ENCODE measurements at regions not wholly inside any gene's neighbourhood (a gene's known extent, or its start where the extent isn't known, plus 50 kb on each side); places are given as distances from the start of the nearest gene placed in this dataset.

DNA sequence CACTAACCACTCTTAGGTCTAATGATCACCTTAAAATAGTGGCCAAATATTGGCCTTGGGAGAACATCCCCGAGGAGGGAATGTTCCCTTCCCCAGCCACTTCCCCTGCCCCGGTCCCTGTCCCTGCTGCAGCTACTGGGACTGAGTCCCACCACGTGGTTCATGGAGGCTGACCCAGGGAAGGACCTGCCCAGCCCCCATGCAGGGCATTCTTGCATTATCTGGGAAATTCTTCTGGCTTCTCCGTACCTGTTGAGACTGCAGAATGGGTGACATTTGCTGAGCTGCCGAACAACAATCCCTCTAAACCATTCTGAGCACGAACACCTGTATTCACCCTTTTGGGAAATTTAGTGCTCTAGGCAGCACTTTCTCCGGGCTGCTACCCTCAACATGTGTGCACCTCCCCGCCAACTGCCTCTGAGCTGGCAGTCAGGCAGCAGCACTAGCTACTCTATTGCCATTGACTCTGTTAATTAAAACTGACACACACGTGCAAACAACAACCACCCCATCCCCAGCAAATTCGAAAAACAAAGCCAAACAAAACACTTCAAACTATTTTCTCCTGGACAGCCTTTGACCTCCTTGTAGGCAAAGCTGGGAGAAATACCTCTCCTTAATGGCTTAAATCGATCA is 567.4 kb upstream of the MKI67 start:
- no peak for DNase-seq

GRCh38 chr10:128694168-128694850 is 568.1 kb upstream of the MKI67 start:
- no peak for DNase-seq

DNA sequence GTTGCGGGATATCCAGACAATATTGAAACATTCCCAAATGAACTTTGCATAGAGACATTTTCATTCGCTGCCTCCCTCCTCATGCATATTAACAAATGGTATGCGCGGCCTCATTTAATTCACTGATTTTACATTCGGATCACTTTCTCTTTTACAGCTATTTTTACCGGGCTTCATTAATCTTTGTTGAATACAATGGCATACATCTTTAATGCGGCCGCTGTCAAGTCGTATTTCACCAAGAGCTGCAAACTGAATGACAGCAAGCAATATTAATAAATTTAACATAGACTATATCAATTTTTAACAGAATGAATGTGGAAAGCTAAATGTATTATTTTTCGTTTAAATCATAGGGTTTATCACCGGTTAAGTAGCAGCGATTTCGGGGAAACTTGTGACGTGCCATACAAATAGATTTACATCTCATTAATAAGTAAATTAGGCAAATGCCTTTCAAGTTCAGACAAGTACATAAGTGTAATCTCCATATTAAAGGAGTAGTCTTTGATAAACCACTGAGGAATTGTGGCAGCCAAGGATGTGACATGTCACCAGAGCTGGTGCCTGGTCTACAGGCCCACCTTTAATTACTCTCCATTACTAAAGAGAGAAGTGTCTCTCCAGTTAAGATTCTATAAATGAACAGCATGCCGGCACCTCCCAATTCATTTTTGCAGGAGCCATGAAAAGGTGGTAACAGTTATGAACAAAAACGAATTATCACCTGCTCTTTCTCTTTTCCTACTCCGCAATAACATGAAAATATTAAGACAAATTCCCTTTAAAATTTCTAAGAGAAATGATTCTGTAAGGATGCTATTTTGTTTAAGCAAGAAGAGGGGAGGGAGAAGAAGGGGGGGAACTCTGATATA is 568.9 kb upstream of the MKI67 start:
- DNase-seq = no peak

- no peak for DNase-seq
These were observed 569.7 kb upstream of the MKI67 start for GRCh38 chr10:128695931-128696330.

GRCh38 chr10:128697437-128697836 is 571.2 kb upstream of the MKI67 start:
- no peak for DNase-seq

- no peak for DNase-seq
These were observed 575.2 kb upstream of the MKI67 start for GRCh38 chr10:128701381-128701780.

- DNase-seq = no peak
These were observed 575.6 kb upstream of the MKI67 start for GRCh38 chr10:128701837-128702236.

DNA sequence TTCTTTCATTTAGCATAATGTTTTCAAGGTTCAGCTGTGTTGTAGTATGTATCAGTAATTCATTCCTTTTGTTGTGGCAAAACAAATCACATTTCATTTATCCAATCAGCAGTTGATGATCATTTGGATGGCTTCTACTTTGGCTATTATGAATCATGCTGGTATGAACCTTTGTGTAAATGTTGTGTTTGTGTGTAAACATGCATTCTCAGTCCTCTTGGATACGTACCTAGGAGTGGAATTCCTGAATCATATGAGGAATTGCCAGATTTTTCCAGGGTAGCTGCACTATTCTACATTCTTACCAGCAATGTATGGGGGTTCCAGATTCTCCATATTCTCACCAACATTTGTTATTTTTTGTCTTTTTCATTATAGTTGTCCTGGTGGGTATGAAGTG is 578.5 kb upstream of the MKI67 start:
- no peak for DNase-seq

DNA sequence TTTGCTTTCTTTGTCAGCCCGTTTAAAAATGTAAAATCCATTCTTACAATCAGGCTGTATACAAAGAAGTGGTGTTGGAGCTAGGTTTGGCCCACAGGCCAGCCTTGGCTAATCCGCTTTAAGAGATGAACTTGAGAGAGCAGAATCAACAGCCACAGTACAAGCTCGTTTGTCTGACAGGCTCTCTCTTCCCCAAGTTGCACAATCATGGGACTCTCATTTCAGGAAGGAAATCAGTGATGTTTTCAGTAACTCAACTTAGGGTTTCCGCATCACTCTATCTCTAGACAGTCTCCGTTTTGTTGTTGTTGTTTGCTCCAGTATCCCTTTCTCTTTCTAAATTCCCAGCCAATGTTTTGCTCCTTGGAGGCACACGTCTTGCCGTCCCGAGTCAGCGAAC is 582.0 kb upstream of the MKI67 start:
- no peak for DNase-seq

- no peak for DNase-seq
These were observed 583.5 kb upstream of the MKI67 start for GRCh38 chr10:128709686-128710085.

GRCh38 chr10:128710098-128710797 is 584.0 kb upstream of the MKI67 start:
- DNase-seq = no peak

- no peak for DNase-seq
These were observed 584.6 kb upstream of the MKI67 start for GRCh38 chr10:128710798-128711183.

DNA sequence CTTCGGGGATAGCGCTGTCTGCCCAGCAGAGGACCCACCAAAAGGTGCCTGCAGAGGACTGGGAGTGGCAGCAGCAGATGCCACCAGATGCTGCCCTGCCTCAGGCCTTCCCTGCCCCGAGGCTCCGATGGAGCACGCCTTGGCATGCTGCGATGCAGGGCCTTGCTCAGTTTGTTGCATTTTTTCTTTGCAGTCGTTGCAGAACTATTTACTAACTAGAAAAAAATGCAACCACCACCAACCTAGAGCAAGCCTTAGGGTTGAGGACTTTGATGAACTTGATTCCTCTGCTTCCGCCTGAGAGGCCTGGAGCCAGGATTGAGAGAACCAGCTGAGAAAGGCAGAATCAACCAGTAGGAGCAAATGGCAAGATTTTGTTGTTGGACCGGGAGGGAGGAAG is 585.6 kb upstream of the MKI67 start:
- no peak for DNase-seq

DNA sequence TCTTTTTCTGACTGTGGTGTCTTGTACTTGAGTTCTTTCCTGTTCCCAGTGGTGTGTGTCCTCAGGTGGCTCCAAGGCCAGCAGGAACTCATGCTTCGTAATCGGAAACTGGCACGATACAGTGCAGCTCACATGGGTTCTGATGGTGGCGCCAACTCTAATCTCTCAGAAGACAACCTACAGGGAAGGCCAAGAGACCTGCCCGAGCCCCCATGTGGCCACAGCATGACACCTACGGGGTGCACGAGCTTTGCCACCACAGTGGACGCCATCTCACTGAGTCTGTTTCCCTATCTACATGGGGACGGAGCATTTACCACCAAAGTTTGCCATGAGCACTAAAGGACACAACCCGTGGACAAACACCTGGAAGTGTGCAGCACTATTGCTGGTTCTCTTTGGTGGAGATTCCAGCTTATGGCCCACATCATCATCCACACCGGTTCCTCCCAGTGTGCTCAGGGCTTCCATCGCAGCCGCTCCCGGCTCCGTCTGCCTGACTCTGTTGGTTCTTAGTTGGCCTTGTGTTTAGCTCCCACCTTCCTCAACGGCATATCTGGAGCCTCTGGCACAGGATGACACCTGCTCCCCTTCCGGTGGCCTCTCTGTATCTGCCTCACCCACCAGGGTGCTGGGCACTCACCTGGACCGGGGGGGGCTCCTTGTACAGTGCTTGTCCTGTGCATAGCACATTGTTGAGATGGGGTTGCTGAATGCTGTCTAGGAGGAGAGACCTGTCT is 586.6 kb upstream of the MKI67 start:
- DNase-seq = no peak

DNA sequence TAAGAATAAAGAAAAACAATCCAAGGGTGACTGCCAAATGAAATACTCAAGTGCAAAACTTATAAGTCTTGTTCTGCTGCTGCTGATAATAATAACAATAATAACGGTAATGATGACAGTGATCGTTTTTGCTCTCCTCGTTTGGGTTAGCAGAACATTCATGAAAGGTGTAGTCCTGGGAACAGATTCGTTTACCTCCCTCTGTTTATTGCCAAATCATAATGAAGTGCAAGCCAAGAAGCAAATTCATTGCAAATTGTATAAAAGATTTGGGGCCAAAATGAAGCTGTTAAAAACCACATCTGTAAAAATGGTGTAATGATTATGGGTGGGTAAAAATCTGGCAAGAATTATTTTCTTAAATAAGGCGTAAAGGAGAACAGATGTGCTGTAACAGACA is 587.2 kb upstream of the MKI67 start:
- no peak for DNase-seq

- no peak for DNase-seq
These were observed 587.8 kb upstream of the MKI67 start for GRCh38 chr10:128713874-128714570.

DNA sequence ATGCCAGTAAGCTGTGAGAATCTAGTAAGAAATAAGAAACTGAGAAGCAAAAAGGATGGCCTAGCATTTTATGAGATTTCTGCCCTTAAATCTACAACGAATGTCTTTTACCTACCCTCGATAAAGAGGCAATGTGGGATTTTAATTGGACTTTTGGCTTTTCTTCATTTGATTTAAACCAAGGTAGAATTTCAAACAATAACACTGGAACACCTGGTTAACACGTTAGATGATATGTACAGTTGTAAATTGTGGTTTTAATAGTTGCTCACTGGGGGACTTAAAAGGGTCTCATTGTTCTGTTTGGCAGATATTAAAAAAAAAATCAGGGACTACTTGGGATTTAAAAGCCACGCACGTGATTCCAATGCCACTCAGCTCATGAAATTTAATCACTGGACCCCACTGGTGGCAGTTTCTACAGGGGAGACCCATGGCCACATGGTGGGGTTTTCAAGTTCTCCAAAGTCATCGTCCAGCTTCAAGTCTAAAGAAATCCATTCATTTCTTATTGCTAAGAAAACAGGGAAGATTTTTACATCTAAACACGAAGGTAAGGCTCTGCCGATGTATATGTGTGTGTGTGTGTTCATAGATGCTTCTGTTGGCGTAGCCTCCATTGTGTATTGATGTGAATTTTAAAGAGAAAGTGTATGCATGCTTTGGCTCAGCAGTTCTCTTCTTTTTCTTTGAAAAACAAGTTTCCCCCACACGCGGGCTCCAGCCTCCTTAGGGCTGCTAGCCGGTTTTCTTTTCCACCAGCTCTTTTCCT is 588.6 kb upstream of the MKI67 start:
- no peak for DNase-seq

DNA sequence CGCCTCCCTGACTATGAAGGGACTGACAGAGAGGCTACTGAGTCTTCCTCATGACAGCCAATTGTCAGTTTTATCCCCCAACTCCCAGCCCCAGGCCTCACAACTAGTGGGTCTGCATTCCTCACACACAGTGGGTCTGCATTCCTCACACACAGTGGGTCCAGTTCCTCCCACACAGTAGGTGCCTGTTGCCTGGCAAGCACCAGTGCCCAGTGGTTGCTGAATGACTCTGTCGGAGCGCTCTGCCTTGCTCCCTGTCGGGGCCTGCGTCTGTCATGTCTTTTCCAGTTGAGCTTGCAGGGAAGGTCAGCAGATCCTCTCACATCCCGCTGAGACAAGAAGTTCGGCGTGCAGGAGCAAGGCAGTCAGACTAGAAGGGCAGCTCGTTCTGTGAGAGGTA is 590.0 kb upstream of the MKI67 start:
- DNase-seq = no peak

GRCh38 chr10:128721963-128722445 is 595.8 kb upstream of the MKI67 start:
- peak; percentile 27 for DNase-seq

DNA sequence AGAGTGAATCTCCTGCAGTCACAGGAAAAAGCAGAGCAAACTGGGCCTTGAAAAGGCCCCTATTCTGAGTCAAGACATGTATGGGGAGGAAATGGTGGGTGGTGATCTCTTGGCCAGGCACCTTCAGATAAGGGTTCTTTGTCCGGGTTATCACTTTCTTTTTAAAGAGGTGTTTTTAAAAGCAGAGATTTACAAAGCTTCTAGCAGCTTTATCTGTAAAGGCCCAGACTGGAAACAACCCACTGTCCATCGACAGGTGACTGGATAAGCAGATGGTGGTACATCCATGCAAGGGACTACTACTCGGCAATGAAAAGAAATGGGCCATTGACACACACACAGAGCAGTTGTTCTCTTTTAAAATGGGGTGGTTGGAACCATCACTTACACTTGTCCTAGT is 596.7 kb upstream of the MKI67 start:
- DNase-seq = no peak

GRCh38 chr10:128723631-128724205 is 597.5 kb upstream of the MKI67 start:
- no peak for DNase-seq

All from NCI-H1105 (cell line).